SH-SY5Y (cell line): ENCODE measurements at regions not wholly inside any gene's neighbourhood (a gene's known extent, or its start where the extent isn't known, plus 50 kb on each side); places are given as distances from the start of the nearest gene placed in this dataset.

Source experiments
- GATA2 ChIP-seq: IDR thresholded peaks from 2 replicates; pipeline ENCODE4 v1.6.1; 2011; ENCODE audit warnings: mild to moderate bottlenecking, low read depth, low read length
- GATA3 ChIP-seq: IDR thresholded peaks from 2 replicates; pipeline ENCODE4 v1.6.1; 2011; ENCODE audit warnings: low read depth, mild to moderate bottlenecking, low read length, moderate library complexity

DNA sequence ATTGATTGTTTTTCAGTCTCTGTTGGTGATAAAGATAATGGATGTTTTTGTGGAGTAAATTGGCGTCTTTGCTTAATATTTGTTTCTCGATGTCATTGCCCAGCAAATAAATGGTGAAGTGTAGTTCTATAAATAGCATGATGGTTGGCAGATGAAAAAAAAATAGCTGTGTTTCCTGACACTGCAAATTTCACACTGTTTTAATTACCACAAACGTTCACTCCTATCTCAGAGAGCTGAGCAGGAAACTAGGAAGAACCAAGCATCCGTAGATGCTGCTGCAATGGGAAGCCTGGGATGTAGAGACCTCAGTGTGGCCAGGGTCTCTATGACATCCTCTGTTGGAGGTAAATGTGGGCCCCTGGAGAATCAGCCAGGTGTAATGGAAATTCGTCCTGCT is 183.2 kb downstream of the CYRIA start:
- TF ChIP-seq GATA2 (no peak), GATA3 (no peak)
